ENCODE measurements at regions not wholly inside any gene's neighbourhood (a gene's known extent, or its start where the extent isn't known, plus 50 kb on each side); places are given as distances from the start of the nearest gene placed in this dataset.

DNA sequence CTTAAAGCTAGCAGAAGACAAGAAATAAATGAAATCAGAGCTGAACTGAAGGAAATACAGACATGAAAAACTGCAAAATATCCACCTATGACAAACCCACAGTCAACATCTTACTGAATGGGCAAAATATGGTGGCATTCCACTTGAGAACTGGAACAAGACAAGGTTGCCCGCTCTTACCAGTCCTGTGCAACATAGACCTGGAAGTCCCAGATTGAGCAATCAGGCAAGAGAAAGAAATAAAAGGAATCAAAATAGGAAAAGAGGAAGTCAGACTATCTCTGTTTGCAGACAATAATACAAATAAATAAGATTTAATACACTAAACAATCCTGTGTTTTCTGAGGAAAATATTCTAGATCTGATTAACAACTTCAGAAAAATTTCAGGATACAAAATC, 570.5 kb upstream of the SEMA3D start:
- no peaks in the 10 kb centered on the region for H4K20me1 ChIP-seq (ENCODE audit: insufficient read depth, low read length, poor library complexity, severe bottlenecking)
- H3K4me1 ChIP-seq (ENCODE audit: insufficient read depth, low read length, poor library complexity, severe bottlenecking): no peaks in the 10 kb centered on the region
- no peaks in the 10 kb centered on the region for H3K9me3 ChIP-seq (ENCODE audit: insufficient read depth, low read depth, low read length)
- H3K27me3 ChIP-seq (ENCODE audit: insufficient read depth, low read length, poor library complexity, severe bottlenecking): no peaks in the 10 kb centered on the region
- no peaks in the 10 kb centered on the region for H3F3A ChIP-seq (ENCODE audit: low read depth)
- H3K4me3 ChIP-seq (ENCODE audit: low read length, poor library complexity, severe bottlenecking): no peak overlapping the region
- H2AFZ ChIP-seq (ENCODE audit: low read length): no peak overlapping the region
- H3K79me2 ChIP-seq (ENCODE audit: insufficient read depth, low read length): no peaks in the 10 kb centered on the region
- H3K4me2 ChIP-seq (ENCODE audit: low read depth, low read length, poor library complexity, severe bottlenecking): no peak overlapping the region
- H3K36me3 ChIP-seq (ENCODE audit: insufficient read depth, low read length): no peaks in the 10 kb centered on the region
- H3K9me2 ChIP-seq (replicated peaks; ENCODE audit: low read depth, low read length): no peaks in the 10 kb centered on the region
- H3K9ac ChIP-seq (ENCODE audit: low read depth, low read length, poor library complexity, severe bottlenecking): no peak overlapping the region
- TF ChIP-seq, protein P1, sequence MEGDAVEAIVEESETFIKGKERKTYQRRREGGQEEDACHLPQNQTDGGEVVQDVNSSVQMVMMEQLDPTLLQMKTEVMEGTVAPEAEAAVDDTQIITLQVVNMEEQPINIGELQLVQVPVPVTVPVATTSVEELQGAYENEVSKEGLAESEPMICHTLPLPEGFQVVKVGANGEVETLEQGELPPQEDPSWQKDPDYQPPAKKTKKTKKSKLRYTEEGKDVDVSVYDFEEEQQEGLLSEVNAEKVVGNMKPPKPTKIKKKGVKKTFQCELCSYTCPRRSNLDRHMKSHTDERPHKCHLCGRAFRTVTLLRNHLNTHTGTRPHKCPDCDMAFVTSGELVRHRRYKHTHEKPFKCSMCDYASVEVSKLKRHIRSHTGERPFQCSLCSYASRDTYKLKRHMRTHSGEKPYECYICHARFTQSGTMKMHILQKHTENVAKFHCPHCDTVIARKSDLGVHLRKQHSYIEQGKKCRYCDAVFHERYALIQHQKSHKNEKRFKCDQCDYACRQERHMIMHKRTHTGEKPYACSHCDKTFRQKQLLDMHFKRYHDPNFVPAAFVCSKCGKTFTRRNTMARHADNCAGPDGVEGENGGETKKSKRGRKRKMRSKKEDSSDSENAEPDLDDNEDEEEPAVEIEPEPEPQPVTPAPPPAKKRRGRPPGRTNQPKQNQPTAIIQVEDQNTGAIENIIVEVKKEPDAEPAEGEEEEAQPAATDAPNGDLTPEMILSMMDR (conservative IDR thresholded peaks at IDR 0.05; ENCODE audit: low read length): no peak
- no peak for TF ChIP-seq EZH2phosphoT487 (IDR thresholded peaks at IDR 0.05; ENCODE audit: borderline replicate concordance)

DNA sequence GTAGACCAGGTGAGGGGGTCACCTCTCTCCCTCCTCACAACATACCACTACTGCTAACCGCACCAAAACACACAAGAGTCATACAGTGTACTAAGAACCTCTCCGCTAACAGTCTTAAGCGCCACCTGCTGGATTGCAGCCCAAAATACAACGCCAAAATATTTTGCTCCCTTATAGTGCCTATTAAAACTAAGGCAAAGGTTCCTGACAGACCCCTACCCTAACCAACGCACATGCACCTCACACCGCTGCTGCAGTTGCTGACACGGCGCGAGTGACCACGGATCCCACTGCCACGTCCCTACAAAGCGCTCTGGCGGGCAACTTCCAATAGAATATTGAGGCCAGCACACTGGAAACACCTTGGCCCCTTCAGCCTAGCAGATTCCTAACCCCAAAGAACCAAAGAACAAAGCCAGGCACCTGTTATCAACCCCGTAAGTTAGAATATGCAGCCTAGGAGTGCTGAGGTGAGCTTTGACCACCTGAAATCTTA, 563.6 kb upstream of the SEMA3D start:
- Histone ChIP-seq H4K20me1 (ENCODE audit: insufficient read depth, low read length, poor library complexity, severe bottlenecking) (no peaks in the 10 kb centered on the region), H3K36me3 (ENCODE audit: insufficient read depth, low read length) (no peaks in the 10 kb centered on the region), H3K27me3 (ENCODE audit: insufficient read depth, low read length, poor library complexity, severe bottlenecking) (no peaks in the 10 kb centered on the region), H3K9me2 (replicated peaks; ENCODE audit: low read depth, low read length) (no peaks in the 10 kb centered on the region), H3K79me2 (ENCODE audit: insufficient read depth, low read length) (no peaks in the 10 kb centered on the region), H3F3A (ENCODE audit: low read depth) (no peaks in the 10 kb centered on the region), H3K9me3 (ENCODE audit: insufficient read depth, low read depth, low read length) (no peaks in the 10 kb centered on the region), H3K4me2 (ENCODE audit: low read depth, low read length, poor library complexity, severe bottlenecking) (no peak overlapping the region), H3K4me1 (ENCODE audit: insufficient read depth, low read length, poor library complexity, severe bottlenecking) (no peaks in the 10 kb centered on the region), H2AFZ (ENCODE audit: low read length) (no peak overlapping the region), H3K9ac (ENCODE audit: low read depth, low read length, poor library complexity, severe bottlenecking) (no peak overlapping the region), H3K4me3 (ENCODE audit: low read length, poor library complexity, severe bottlenecking) (no peak overlapping the region)
- TF ChIP-seq EZH2phosphoT487 (IDR thresholded peaks at IDR 0.05; ENCODE audit: borderline replicate concordance): no peak
- TF ChIP-seq, protein P1 (conservative IDR thresholded peaks at IDR 0.05; ENCODE audit: low read length): peak; percentile 67

DNA sequence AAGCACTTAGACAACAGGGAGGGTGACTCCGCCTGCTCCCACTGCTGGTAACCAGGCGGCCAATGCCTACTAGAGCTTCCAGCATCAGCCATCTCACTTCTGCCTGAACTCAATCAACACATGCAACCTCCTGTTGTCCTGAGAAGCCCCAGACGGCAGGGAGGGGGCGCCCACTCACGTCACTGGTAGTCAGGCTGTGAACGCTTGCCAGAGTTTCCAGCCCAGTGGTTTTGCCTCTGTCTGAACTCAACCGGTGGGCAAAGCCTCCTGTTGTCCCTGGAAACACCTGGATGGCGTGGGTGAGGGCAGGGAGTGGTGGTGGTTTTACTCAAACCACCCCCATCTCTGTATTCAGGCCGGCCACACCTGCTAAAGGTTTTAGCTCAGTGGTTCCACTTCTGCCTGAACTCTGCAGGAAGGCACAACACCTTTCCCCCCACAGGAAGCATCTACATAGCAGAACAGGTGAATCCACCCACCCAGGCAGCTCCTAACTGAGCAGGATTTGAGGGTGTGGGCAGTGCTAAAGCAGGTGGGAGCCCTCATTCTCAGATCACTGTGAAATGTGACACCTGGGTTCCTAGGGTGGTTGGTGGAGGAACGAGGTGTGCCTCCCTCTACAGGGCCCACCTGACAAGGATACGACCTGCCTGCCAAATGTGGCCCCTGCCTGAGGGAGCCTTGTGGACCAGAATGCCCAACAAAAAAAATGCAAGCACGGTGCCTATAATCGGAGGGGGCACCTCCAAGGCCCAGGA, 563.0 kb upstream of the SEMA3D start:
- Histone ChIP-seq H3K9me3 (ENCODE audit: insufficient read depth, low read depth, low read length) (no peaks in the 10 kb centered on the region), H4K20me1 (ENCODE audit: insufficient read depth, low read length, poor library complexity, severe bottlenecking) (no peaks in the 10 kb centered on the region)
- TF ChIP-seq EZH2phosphoT487 (IDR thresholded peaks at IDR 0.05; ENCODE audit: borderline replicate concordance): no peak
- TF ChIP-seq, protein P1 (conservative IDR thresholded peaks at IDR 0.05; ENCODE audit: low read length): no peak

More for the DNA sequence above, 563.0 kb upstream of the SEMA3D start:
- H3K9me2 ChIP-seq (replicated peaks; ENCODE audit: low read depth, low read length): no peaks in the 10 kb centered on the region
- H3K79me2 ChIP-seq (ENCODE audit: insufficient read depth, low read length): no peaks in the 10 kb centered on the region
- H3K36me3 ChIP-seq (ENCODE audit: insufficient read depth, low read length): no peaks in the 10 kb centered on the region
- no peaks in the 10 kb centered on the region for H3K4me1 ChIP-seq (ENCODE audit: insufficient read depth, low read length, poor library complexity, severe bottlenecking)
- no peak overlapping the region for H2AFZ ChIP-seq (ENCODE audit: low read length)
- H3K27me3 ChIP-seq (ENCODE audit: insufficient read depth, low read length, poor library complexity, severe bottlenecking): no peaks in the 10 kb centered on the region
- H3K4me3 ChIP-seq (ENCODE audit: low read length, poor library complexity, severe bottlenecking): no peak overlapping the region
- no peak overlapping the region for H3K9ac ChIP-seq (ENCODE audit: low read depth, low read length, poor library complexity, severe bottlenecking)
- no peaks in the 10 kb centered on the region for H3F3A ChIP-seq (ENCODE audit: low read depth)
- no peak overlapping the region for H3K4me2 ChIP-seq (ENCODE audit: low read depth, low read length, poor library complexity, severe bottlenecking)

Data from Loucy (cell line).